Smooth muscle cell (in vitro differentiated cells): ENCODE measurements at regions not wholly inside any gene's neighbourhood (a gene's known extent, or its start where the extent isn't known, plus 50 kb on each side); places are given as distances from the start of the nearest gene placed in this dataset.

Experiments used
- DNase-seq: peaks from one replicate; lab custom pipeline; 2025; ENCODE audit not compliant: unreplicated experiment; lab: John Stamatoyannopoulos, UW
- H2AFZ ChIP-seq: fragments of 200-600 bp; sonication (generic); 2 replicates; pipeline ENCODE4 v1.6.0; 2016; ENCODE audit warnings: antibody characterized with exemption, low read depth, mild to moderate bottlenecking
- H3F3A ChIP-seq: fragments of 200-600 bp; sonication (generic); 2 replicates; pipeline ENCODE4 v1.6.0; 2017; ENCODE audit warnings: antibody characterized with exemption, low read depth
- H3K27ac ChIP-seq: fragments of 200-600 bp; sonication (generic); 2 replicates; pipeline ENCODE4 v1.5.1; 2016; ENCODE audit warnings: low read depth, mild to moderate bottlenecking
- H3K27me3 ChIP-seq: fragments of 200-600 bp; sonication (generic); 2 replicates; pipeline ENCODE4 v1.6.1; 2016; ENCODE audit warnings: low read depth, mild to moderate bottlenecking
- H3K36me3 ChIP-seq: fragments of 200-600 bp; sonication (generic); 2 replicates; pipeline ENCODE4 v1.5.1; 2016; ENCODE audit warnings: low read depth
- H3K4me1 ChIP-seq: fragments of 200-600 bp; sonication (generic); 2 replicates; pipeline ENCODE4 v1.5.1; 2016; ENCODE audit warnings: low read depth
- H3K4me2 ChIP-seq: fragments of 200-600 bp; sonication (generic); 2 replicates; pipeline ENCODE4 v1.6.0; 2016; ENCODE audit warnings: mild to moderate bottlenecking
- H3K4me3 ChIP-seq: fragments of 200-600 bp; sonication (generic); 2 replicates; pipeline ENCODE4 v1.5.1; 2016; ENCODE audit warnings: mild to moderate bottlenecking
- H3K79me2 ChIP-seq: fragments of 200-600 bp; sonication (generic); 2 replicates; pipeline ENCODE4 v1.6.0; 2016; ENCODE audit warnings: low read depth, mild to moderate bottlenecking
- H3K9ac ChIP-seq: fragments of 200-600 bp; sonication (generic); 2 replicates; pipeline ENCODE4 v1.6.0; 2016; ENCODE audit warnings: low read depth
- H3K9me3 ChIP-seq: fragments of 200-600 bp; sonication (generic); replicated peaks from 2 replicates; pipeline ENCODE4 v1.5.1; 2016; ENCODE audit warnings: low read depth
- H4K20me1 ChIP-seq: fragments of 200-600 bp; sonication (generic); 2 replicates; pipeline ENCODE4 v1.6.0; 2016; ENCODE audit warnings: low read depth
- WGBS: methylation state at CpG from one replicate; pipeline ENCODE4 v1.1.7; 2016; ENCODE audit warnings: low lambda C conversion rate; 5-methylcytosine and 5-hydroxymethylcytosine counted together
- TF ChIP-seq, protein P1 (sequence below): fragments of 200-600 bp; sonication (generic); IDR thresholded peaks from 2 replicates; pipeline ENCODE4 v1.5.1; 2017; ENCODE audit warnings: borderline replicate concordance, mild to moderate bottlenecking, antibody characterized with exemption; ENCODE audit not compliant: insufficient read depth, poor library complexity, severe bottlenecking

DNA sequence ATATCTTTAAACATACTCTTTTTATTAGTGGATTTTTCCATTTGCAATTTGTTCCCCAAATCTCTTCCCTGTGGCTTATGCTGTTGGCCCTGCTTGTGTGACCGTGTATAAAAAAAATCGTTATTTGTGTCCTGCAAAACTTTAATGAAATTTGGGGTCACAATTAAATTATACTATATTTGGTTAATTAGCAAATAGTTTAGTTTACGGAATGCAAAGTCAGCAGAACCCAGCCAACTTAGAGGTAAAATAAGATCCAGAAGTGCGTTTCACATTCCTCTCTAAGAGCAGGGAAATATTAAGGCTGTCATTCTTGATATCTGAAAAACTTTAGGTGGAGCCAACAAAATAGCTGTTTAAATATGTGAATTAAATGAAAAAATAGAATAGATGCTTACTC, 2023.5 kb upstream of the WWC1 start:
- no peaks in the 10 kb centered on the region for H3K79me2 ChIP-seq
- no peak overlapping the region for H3K4me2 ChIP-seq
- no peak overlapping the region for H3K4me3 ChIP-seq
- no peaks in the 10 kb centered on the region for H3K27me3 ChIP-seq
- DNase-seq, result no peak
- 96% methylated on average over 4 of the region's 4 CpGs for WGBS
- no peaks in the 10 kb centered on the region for H3F3A ChIP-seq
- no peaks in the 10 kb centered on the region for H3K4me1 ChIP-seq
- no peaks in the 10 kb centered on the region for H3K9me3 ChIP-seq
- H3K36me3 ChIP-seq, result no peaks in the 10 kb centered on the region
- no peak overlapping the region for H2AFZ ChIP-seq
- TF ChIP-seq, protein P1, sequence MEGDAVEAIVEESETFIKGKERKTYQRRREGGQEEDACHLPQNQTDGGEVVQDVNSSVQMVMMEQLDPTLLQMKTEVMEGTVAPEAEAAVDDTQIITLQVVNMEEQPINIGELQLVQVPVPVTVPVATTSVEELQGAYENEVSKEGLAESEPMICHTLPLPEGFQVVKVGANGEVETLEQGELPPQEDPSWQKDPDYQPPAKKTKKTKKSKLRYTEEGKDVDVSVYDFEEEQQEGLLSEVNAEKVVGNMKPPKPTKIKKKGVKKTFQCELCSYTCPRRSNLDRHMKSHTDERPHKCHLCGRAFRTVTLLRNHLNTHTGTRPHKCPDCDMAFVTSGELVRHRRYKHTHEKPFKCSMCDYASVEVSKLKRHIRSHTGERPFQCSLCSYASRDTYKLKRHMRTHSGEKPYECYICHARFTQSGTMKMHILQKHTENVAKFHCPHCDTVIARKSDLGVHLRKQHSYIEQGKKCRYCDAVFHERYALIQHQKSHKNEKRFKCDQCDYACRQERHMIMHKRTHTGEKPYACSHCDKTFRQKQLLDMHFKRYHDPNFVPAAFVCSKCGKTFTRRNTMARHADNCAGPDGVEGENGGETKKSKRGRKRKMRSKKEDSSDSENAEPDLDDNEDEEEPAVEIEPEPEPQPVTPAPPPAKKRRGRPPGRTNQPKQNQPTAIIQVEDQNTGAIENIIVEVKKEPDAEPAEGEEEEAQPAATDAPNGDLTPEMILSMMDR, result no peak
- no peak overlapping the region for H3K9ac ChIP-seq
- H3K27ac ChIP-seq, result no peak overlapping the region
- no peaks in the 10 kb centered on the region for H4K20me1 ChIP-seq

DNA sequence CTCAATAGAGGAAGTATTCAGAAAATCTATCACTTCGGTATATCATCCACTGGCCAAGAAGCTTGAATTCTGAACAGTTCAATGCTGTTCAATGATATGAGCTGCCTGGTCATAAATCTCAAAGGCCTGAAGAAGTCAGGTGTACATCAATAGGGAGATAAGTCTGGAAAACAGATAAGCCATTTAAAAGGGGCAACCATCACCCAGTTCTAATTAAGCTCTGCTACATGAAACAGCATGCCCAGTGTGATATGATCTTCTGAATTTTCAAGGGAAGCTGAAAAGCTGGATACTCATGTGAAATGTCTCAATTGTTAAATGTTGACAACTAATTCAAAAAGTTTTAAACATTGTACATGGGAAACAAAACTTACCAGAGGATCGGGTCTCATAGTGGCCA, 2020.7 kb upstream of the WWC1 start:
- WGBS, result 87% methylated on average over 2 of the region's 2 CpGs

DNA sequence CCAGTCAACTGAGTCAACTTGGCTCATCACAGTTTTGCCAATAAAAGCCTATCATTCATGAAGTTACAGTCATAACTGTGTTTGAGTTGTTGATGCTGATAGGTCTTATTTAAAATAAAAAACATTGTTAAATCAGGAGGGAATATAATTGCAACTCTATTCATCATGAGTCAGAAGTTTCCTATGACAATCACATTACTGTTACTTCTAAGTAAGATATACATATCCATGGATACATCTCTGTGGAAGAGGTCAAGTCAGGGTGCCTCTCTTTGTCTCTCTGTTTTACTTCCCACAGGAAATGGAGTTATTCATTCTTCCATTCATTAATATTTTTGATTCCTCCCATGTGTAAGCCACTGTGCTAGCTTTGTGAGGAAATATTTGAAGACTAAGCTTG, 2015.4 kb upstream of the WWC1 start:
- no peaks in the 10 kb centered on the region for H3K79me2 ChIP-seq
- H3K9ac ChIP-seq, result no peak overlapping the region
- H3K4me1 ChIP-seq, result no peaks in the 10 kb centered on the region
- no peak overlapping the region for H3K4me2 ChIP-seq
- no peaks in the 10 kb centered on the region for H3K36me3 ChIP-seq
- no peaks in the 10 kb centered on the region for H3F3A ChIP-seq
- H4K20me1 ChIP-seq, result no peaks in the 10 kb centered on the region
- no peaks in the 10 kb centered on the region for H3K9me3 ChIP-seq
- TF ChIP-seq, protein P1, result no peak
- no peak overlapping the region for H2AFZ ChIP-seq
- H3K4me3 ChIP-seq, result no peak overlapping the region
- DNase-seq, result no peak
- no peaks in the 10 kb centered on the region for H3K27me3 ChIP-seq
- H3K27ac ChIP-seq, result no peak overlapping the region

More for the DNA sequence above, 2020.7 kb upstream of the WWC1 start:
- no peak overlapping the region for H2AFZ ChIP-seq
- no peak overlapping the region for H3K4me3 ChIP-seq
- H3K79me2 ChIP-seq, result no peaks in the 10 kb centered on the region
- H3K36me3 ChIP-seq, result no peaks in the 10 kb centered on the region
- no peak overlapping the region for H3K4me2 ChIP-seq
- H3F3A ChIP-seq, result no peaks in the 10 kb centered on the region
- no peaks in the 10 kb centered on the region for H3K4me1 ChIP-seq
- H3K27ac ChIP-seq, result no peak overlapping the region
- no peaks in the 10 kb centered on the region for H4K20me1 ChIP-seq
- H3K27me3 ChIP-seq, result no peaks in the 10 kb centered on the region
- H3K9ac ChIP-seq, result no peak overlapping the region
- H3K9me3 ChIP-seq, result no peaks in the 10 kb centered on the region
- TF ChIP-seq, protein P1, result no peak
- no peak for DNase-seq

DNA sequence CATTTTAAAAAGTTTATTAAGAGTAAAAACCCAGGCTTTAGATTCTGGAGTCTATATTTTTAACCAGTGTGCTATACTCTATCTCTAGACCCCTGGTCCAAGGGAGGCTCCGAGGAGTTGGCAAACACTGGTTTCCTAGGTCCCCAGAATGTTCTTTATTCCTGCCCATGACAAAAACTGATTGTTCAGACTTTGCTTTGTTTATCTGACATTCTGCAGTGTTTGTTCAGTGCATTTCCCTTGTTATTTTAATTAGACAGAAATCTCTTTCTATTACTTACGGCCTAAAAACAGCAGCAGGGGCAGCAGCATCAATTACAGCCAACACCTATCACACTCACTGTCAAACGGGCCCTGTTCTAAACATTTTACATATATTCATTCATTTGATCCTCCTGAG, 2011.6 kb upstream of the WWC1 start:
- H4K20me1 ChIP-seq, result no peaks in the 10 kb centered on the region
- H3K36me3 ChIP-seq, result no peaks in the 10 kb centered on the region
- no peaks in the 10 kb centered on the region for H3F3A ChIP-seq
- H3K4me3 ChIP-seq, result no peak overlapping the region
- TF ChIP-seq, protein P1, result no peak
- H2AFZ ChIP-seq, result no peak overlapping the region
- no peaks in the 10 kb centered on the region for H3K4me1 ChIP-seq
- H3K9ac ChIP-seq, result no peak overlapping the region
- H3K27ac ChIP-seq, result no peak overlapping the region
- WGBS, result 85% methylated on average over 3 of the region's 3 CpGs
- no peaks in the 10 kb centered on the region for H3K9me3 ChIP-seq
- no peak overlapping the region for H3K4me2 ChIP-seq
- no peaks in the 10 kb centered on the region for H3K79me2 ChIP-seq
- H3K27me3 ChIP-seq, result no peaks in the 10 kb centered on the region
- no peak for DNase-seq
